ENCODE measurements at regions not wholly inside any gene's neighbourhood (a gene's known extent, or its start where the extent isn't known, plus 50 kb on each side); places are given as distances from the start of the nearest gene placed in this dataset.

- Histone ChIP-seq H3K4me3 (no peak overlapping the region), H3K27ac (peak overlapping the region in 3 of 21 experiments; percentile 5 to 33 (median 18))
Measured at GRCh38 chr2:63658176-63658968, 69.6 kb downstream of the MDH1 start.

GRCh38 chr2:63660060-63660459 is 71.3 kb downstream of the MDH1 start:
- Histone ChIP-seq H3K4me3 (no peak overlapping the region), H3K27ac (no peak overlapping the region)

- peak overlapping the region in 1 of 21 experiments; percentile 4 for H3K27ac ChIP-seq
- H3K4me3 ChIP-seq: no peak overlapping the region
Measured at GRCh38 chr2:63661076-63661475, 72.3 kb downstream of the MDH1 start.

- H3K27ac ChIP-seq: peak overlapping the region in 2 of 21 experiments; percentile 12 to 22
- H3K4me3 ChIP-seq: no peak overlapping the region
Measured at GRCh38 chr2:63662028-63662804, 73.5 kb downstream of the MDH1 start.

GRCh38 chr2:63663013-63663864 is 74.5 kb downstream of the MDH1 start:
- no peak overlapping the region for H3K4me3 ChIP-seq
- no peak overlapping the region for H3K27ac ChIP-seq

- H3K4me3 ChIP-seq: no peak overlapping the region
- no peak overlapping the region for H3K27ac ChIP-seq
Measured at GRCh38 chr2:63665091-63665490, 76.3 kb downstream of the MDH1 start.

- no peak overlapping the region for H3K4me3 ChIP-seq
- H3K27ac ChIP-seq: peak overlapping the region in 8 of 21 experiments; percentile 0 to 66 (median 26)
Measured at GRCh38 chr2:63665846-63666475, 77.2 kb downstream of the MDH1 start.

- H3K27ac ChIP-seq: peak overlapping the region in 5 of 21 experiments; percentile 12 to 70 (median 44)
Measured at GRCh38 chr2:63667132-63667700, 78.5 kb downstream of the MDH1 start.

GRCh38 chr2:63668000-63668399 is 79.2 kb downstream of the MDH1 start:
- H3K27ac ChIP-seq: peak overlapping the region in 3 of 21 experiments; percentile 44 to 70 (median 47)
- H3K4me3 ChIP-seq: no peak overlapping the region

More at GRCh38 chr2:63667132-63667700, 78.5 kb downstream of the MDH1 start:
- no peak overlapping the region for H3K4me3 ChIP-seq

- Histone ChIP-seq H3K27ac (peak overlapping the region in 1 of 21 experiments; percentile 70), H3K4me3 (no peak overlapping the region)
Measured at GRCh38 chr2:63668466-63668865, 79.7 kb downstream of the MDH1 start.

GRCh38 chr2:63669596-63669995 is 80.8 kb downstream of the MDH1 start:
- H3K27ac ChIP-seq: no peak overlapping the region
- H3K4me3 ChIP-seq: no peak overlapping the region

- H3K4me3 ChIP-seq: no peak overlapping the region
Measured at GRCh38 chr2:63673865-63674533, 85.2 kb downstream of the MDH1 start.

GRCh38 chr2:63675026-63675425 is 86.3 kb downstream of the MDH1 start:
- Histone ChIP-seq H3K4me3 (no peak overlapping the region), H3K27ac (peak overlapping the region in 1 of 21 experiments; percentile 33)

More at GRCh38 chr2:63673865-63674533, 85.2 kb downstream of the MDH1 start:
- H3K27ac ChIP-seq: peak overlapping the region in 1 of 21 experiments; percentile 30

GRCh38 chr2:63676135-63676534 is 87.4 kb downstream of the MDH1 start:
- no peak overlapping the region for H3K27ac ChIP-seq
- no peak overlapping the region for H3K4me3 ChIP-seq

- Histone ChIP-seq H3K27ac (no peak overlapping the region), H3K4me3 (no peak overlapping the region)
Measured at GRCh38 chr2:63678085-63678484, 89.3 kb downstream of the MDH1 start.

- no peak overlapping the region for H3K27ac ChIP-seq
- H3K4me3 ChIP-seq: no peak overlapping the region
Measured at GRCh38 chr2:63678551-63678950, 89.8 kb downstream of the MDH1 start.

GRCh38 chr2:63679252-63679855 is 90.6 kb downstream of the MDH1 start:
- Histone ChIP-seq H3K4me3 (no peak overlapping the region), H3K27ac (no peak overlapping the region)

- Histone ChIP-seq H3K27ac (peak overlapping the region in 1 of 21 experiments; percentile 8), H3K4me3 (no peak overlapping the region)
Measured at GRCh38 chr2:63680455-63680854, 91.7 kb downstream of the MDH1 start.
